ENCODE measurements at regions not wholly inside any gene's neighbourhood (a gene's known extent, or its start where the extent isn't known, plus 50 kb on each side); places are given as distances from the start of the nearest gene placed in this dataset.

DNA sequence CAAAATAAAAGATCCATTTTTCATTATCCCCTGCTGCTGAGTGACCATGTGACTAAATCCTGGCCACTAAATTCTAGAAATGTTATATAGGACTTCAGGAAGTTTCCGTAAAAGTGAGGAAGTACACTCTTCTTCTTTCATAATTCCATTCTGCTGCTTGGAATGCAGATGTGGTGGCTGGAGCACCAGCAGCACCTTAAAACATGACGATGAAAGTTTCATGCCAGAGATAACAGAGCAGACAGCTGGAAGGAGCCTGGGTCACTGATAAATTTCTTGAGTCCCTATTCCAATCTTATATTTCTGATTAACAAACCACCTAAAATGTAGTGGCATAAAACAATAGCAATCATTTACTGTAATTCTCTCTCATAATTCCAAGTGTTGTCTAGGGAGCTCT lies 238.7 kb downstream of the TBL1XR1 start (continued):
- TF ChIP-seq RELA (CRISPR knock-in tag; IDR thresholded peaks at IDR 0.05; ENCODE audit: borderline replicate concordance) (no peak), HMGXB4 (CRISPR knock-in tag; IDR thresholded peaks at IDR 0.05) (no peak), ZNF263 (CRISPR knock-in tag; IDR thresholded peaks at IDR 0.05; ENCODE audit: low read depth) (no peak)
- TF ChIP-seq, protein P1, sequence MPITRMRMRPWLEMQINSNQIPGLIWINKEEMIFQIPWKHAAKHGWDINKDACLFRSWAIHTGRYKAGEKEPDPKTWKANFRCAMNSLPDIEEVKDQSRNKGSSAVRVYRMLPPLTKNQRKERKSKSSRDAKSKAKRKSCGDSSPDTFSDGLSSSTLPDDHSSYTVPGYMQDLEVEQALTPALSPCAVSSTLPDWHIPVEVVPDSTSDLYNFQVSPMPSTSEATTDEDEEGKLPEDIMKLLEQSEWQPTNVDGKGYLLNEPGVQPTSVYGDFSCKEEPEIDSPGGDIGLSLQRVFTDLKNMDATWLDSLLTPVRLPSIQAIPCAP (CRISPR knock-in tag; IDR thresholded peaks at IDR 0.05), result no peak

DNA sequence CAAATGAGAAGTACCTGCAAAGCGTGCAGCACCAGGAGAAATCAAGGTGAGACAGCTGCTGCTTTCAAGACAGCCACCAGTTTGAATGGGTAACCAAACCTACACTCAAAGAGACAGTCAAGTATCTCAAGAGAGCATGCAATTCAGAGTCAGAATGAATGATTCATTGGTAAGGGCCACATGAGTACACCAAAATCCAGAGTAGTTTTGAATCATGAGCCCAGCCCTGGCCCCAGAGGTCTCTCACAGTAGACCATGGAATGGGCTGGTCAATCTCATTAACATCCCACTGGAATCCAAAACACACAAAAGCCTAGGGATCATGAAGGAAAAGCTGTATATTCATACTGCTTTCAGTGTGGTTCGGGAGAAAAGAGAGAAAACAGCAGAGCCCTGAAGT lies 242.8 kb downstream of the TBL1XR1 start:
- Mint-ChIP-seq H3K9me3 (no peaks in the 10 kb centered on the region), H3K36me3 (no peaks in the 10 kb centered on the region), H3K27me3 (ENCODE audit: low read depth) (no peaks in the 10 kb centered on the region), H3K4me1 (peaks cover 19% of the 10 kb centered on the region; the same call in 1 of the 2 replicates), H3K4me3 (no peak overlapping the region), H3K27ac (no peak overlapping the region)
- ChIA-PET CTCF (no interaction called here), POLR2A (no interaction called here)
- DNase-seq (ENCODE audit: low spot score) (no peak), ATAC-seq (no peak)
- TF ChIP-seq ZNF121 (CRISPR knock-in tag; IDR thresholded peaks at IDR 0.05), result no peak
- TF ChIP-seq ETV6 (CRISPR knock-in tag; IDR thresholded peaks at IDR 0.05), result no peak
- TF ChIP-seq SP1 (CRISPR knock-in tag; conservative IDR thresholded peaks at IDR 0.05), result no peak
- no peak for TF ChIP-seq PRDM15 (CRISPR knock-in tag; IDR thresholded peaks at IDR 0.05)
- no peak for TF ChIP-seq NR3C1 (CRISPR knock-in tag; conservative IDR thresholded peaks at IDR 0.05; ENCODE audit: low read depth)
- no peak for TF ChIP-seq IRF2 (CRISPR knock-in tag; IDR thresholded peaks at IDR 0.05; ENCODE audit: borderline replicate concordance, low read depth)
- TF ChIP-seq, protein P2, sequence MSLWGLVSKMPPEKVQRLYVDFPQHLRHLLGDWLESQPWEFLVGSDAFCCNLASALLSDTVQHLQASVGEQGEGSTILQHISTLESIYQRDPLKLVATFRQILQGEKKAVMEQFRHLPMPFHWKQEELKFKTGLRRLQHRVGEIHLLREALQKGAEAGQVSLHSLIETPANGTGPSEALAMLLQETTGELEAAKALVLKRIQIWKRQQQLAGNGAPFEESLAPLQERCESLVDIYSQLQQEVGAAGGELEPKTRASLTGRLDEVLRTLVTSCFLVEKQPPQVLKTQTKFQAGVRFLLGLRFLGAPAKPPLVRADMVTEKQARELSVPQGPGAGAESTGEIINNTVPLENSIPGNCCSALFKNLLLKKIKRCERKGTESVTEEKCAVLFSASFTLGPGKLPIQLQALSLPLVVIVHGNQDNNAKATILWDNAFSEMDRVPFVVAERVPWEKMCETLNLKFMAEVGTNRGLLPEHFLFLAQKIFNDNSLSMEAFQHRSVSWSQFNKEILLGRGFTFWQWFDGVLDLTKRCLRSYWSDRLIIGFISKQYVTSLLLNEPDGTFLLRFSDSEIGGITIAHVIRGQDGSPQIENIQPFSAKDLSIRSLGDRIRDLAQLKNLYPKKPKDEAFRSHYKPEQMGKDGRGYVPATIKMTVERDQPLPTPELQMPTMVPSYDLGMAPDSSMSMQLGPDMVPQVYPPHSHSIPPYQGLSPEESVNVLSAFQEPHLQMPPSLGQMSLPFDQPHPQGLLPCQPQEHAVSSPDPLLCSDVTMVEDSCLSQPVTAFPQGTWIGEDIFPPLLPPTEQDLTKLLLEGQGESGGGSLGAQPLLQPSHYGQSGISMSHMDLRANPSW (CRISPR knock-in tag; conservative IDR thresholded peaks at IDR 0.05; ENCODE audit: low read depth), result no peak
- no peak for TF ChIP-seq CDX4 (CRISPR knock-in tag; IDR thresholded peaks at IDR 0.05; ENCODE audit: borderline replicate concordance)
- no peak for TF ChIP-seq TEAD4 (CRISPR knock-in tag; IDR thresholded peaks at IDR 0.05)
- no peak for TF ChIP-seq KAT7 (CRISPR knock-in tag; IDR thresholded peaks at IDR 0.05; ENCODE audit: borderline replicate concordance)
- TF ChIP-seq, protein P3, sequence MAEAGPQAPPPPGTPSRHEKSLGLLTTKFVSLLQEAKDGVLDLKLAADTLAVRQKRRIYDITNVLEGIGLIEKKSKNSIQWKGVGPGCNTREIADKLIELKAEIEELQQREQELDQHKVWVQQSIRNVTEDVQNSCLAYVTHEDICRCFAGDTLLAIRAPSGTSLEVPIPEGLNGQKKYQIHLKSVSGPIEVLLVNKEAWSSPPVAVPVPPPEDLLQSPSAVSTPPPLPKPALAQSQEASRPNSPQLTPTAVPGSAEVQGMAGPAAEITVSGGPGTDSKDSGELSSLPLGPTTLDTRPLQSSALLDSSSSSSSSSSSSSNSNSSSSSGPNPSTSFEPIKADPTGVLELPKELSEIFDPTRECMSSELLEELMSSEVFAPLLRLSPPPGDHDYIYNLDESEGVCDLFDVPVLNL (CRISPR knock-in tag; IDR thresholded peaks at IDR 0.05; ENCODE audit: borderline replicate concordance, low read depth), result no peak
- no peak for TF ChIP-seq MLX (CRISPR knock-in tag; IDR thresholded peaks at IDR 0.05)
- no peak for TF ChIP-seq NFYB (CRISPR knock-in tag; conservative IDR thresholded peaks at IDR 0.05; ENCODE audit: low read depth)
- no peak for TF ChIP-seq JAZF1 (CRISPR knock-in tag; IDR thresholded peaks at IDR 0.05)

Measured in WTC11 (cell line).